CD4-positive, alpha-beta T cell treated with Interleukin-2 at 100 ng/mL for 4 hours (primary cell): ENCODE measurements at regions not wholly inside any gene's neighbourhood (a gene's known extent, or its start where the extent isn't known, plus 50 kb on each side); places are given as distances from the start of the nearest gene placed in this dataset.
"Not testable (repeated sequence)": the region's sequence is repeated elsewhere in the genome, so short reads cannot be mapped to it uniquely, and the experiment has no call there.

Experiments
- DNase-seq: peaks from one replicate; pipeline ENCODE4 v3.0.0-alpha.2; 2020; ENCODE audit warnings: low spot score

GRCh38 chr5:98128846-98129245, 644.6 kb upstream of the RGMB start:
- no peak for DNase-seq

GRCh38 chr5:98130261-98131035, 643.0 kb upstream of the RGMB start:
- no peak for DNase-seq

GRCh38 chr5:98144116-98144515, 629.3 kb upstream of the RGMB start:
- DNase-seq, result no peak

GRCh38 chr5:98144710-98145109, 628.8 kb upstream of the RGMB start:
- DNase-seq, result no peak

- no peak for DNase-seq
Observed at GRCh38 chr5:98157368-98157767, 616.1 kb upstream of the RGMB start.

GRCh38 chr5:98158440-98158839, 615.0 kb upstream of the RGMB start:
- DNase-seq, result no peak

- DNase-seq, result no peak
Observed at GRCh38 chr5:98163796-98164493, 609.5 kb upstream of the RGMB start.

- no peak for DNase-seq
Observed at GRCh38 chr5:98168871-98169270, 604.6 kb upstream of the RGMB start.

GRCh38 chr5:98170994-98171393, 602.5 kb upstream of the RGMB start:
- no peak for DNase-seq

GRCh38 chr5:98173334-98173733, 600.1 kb upstream of the RGMB start:
- DNase-seq, result no peak

GRCh38 chr5:98175474-98175873, 598.0 kb upstream of the RGMB start:
- no peak for DNase-seq

- no peak for DNase-seq
Observed at GRCh38 chr5:98179791-98180755, 593.4 kb upstream of the RGMB start.

GRCh38 chr5:98186128-98186527, 587.3 kb upstream of the RGMB start:
- DNase-seq, result no peak

GRCh38 chr5:98187945-98188344, 585.5 kb upstream of the RGMB start:
- no peak for DNase-seq

GRCh38 chr5:98190344-98190743, 583.1 kb upstream of the RGMB start:
- not testable (repeated sequence) for DNase-seq

GRCh38 chr5:98193921-98194760, 579.3 kb upstream of the RGMB start:
- DNase-seq, result no peak

GRCh38 chr5:98200726-98201541, 572.5 kb upstream of the RGMB start:
- DNase-seq, result no peak

- DNase-seq, result no peak
Observed at GRCh38 chr5:98204798-98205197, 568.7 kb upstream of the RGMB start.

- DNase-seq, result no peak
Observed at GRCh38 chr5:98205691-98206461, 567.6 kb upstream of the RGMB start.

- no peak for DNase-seq
Observed at GRCh38 chr5:98206566-98206965, 566.9 kb upstream of the RGMB start.
